H1 (cell line): ENCODE measurements at regions not wholly inside any gene's neighbourhood (a gene's known extent, or its start where the extent isn't known, plus 50 kb on each side); places are given as distances from the start of the nearest gene placed in this dataset.

Source experiments
- CTCF ChIA-PET: fragments of 300-600 bp; sonication (Branson Sonifier 250); formaldehyde crosslinking; loops from one replicate; lab custom pipeline; 2021; ENCODE audit not compliant: partially characterized antibody; lab: Charles Lee
- POLR2A ChIA-PET: fragments of 300-600 bp; sonication (Branson Sonifier 250); formaldehyde crosslinking; loops from one replicate; lab custom pipeline; 2021; ENCODE audit warnings: inconsistent platforms; ENCODE audit not compliant: partially characterized antibody; lab: Charles Lee
- DNase-seq, 2 experiments: peaks; one replicate each; pipeline versions ENCODE4 v3.0.0 to v3.0.0-alpha.2; 2010 to 2022; ENCODE audit warnings: low spot score in 2 of 2, low read depth in 1 of 2, mixed read lengths in 1 of 2
- FAIRE-seq: peaks from 2 replicates; lab custom pipeline; 2011; peaks lifted over from hg19 to GRCh38; lab: Jason Lieb, UNC
- H2AFZ ChIP-seq: 2 replicates; pipeline ENCODE4 v1.8.1; 2012; ENCODE audit warnings: low read length, inconsistent platforms
- H2AK5ac ChIP-seq: 2 replicates; pipeline ENCODE4 v1.6.1; 2013; ENCODE audit warnings: low read depth, low read length
- H2BK120ac ChIP-seq: replicated peaks from 2 replicates; pipeline ENCODE3; 2013; ENCODE audit warnings: low read depth, low read length, inconsistent platforms
- H2BK12ac ChIP-seq: 2 replicates; pipeline ENCODE4 v1.6.1; 2013; ENCODE audit warnings: low read depth, low read length
- H2BK15ac ChIP-seq: 2 replicates; pipeline ENCODE4 v1.6.1; 2013; ENCODE audit warnings: low read length
- H2BK20ac ChIP-seq: 2 replicates; pipeline ENCODE4 v1.6.1; 2013; ENCODE audit warnings: low read length
- H2BK5ac ChIP-seq: 2 replicates; pipeline ENCODE4 v1.6.1; 2013; ENCODE audit warnings: low read depth, low read length
- H3K14ac ChIP-seq: 2 replicates; pipeline ENCODE4 v1.6.1; 2013; ENCODE audit warnings: inconsistent platforms; ENCODE audit not compliant: insufficient read length
- H3K18ac ChIP-seq: 2 replicates; pipeline ENCODE4 v1.6.1; 2013; ENCODE audit warnings: low read length; ENCODE audit errors: extremely low read depth
- H3K23ac ChIP-seq: 2 replicates; pipeline ENCODE4 v1.6.1; 2013; ENCODE audit warnings: inconsistent platforms; ENCODE audit not compliant: insufficient read length
- H3K23me2 ChIP-seq: 2 replicates; pipeline ENCODE4 v1.6.1; 2013; ENCODE audit warnings: low read depth, low read length
- H3K27ac ChIP-seq: 2 replicates; pipeline ENCODE4 v1.6.1; 2011; ENCODE audit warnings: low read depth, low read length, inconsistent platforms
- H3K27me3 ChIP-seq, 4 experiments: replicated peaks in 1 of 4; 1 replicate in 1 of 4; 2 replicates in 3 of 4; pipeline versions ENCODE4 v1.6.1 to v1.8.1; 2011 to 2013; ENCODE audit warnings: low read length in 3 of 4, mild to moderate bottlenecking in 3 of 4, inconsistent platforms in 2 of 4, mixed read lengths in 2 of 4, moderate library complexity in 1 of 4; ENCODE audit not compliant: control insufficient read depth in 3 of 4, insufficient read depth in 3 of 4; ENCODE audit errors: extremely low read depth in 1 of 4
- H3K36me3 ChIP-seq, 4 experiments: 2 replicates each; pipeline versions ENCODE4 v1.6.1 to v1.8.1; 2011 to 2013; ENCODE audit warnings: mild to moderate bottlenecking in 4 of 4, low read length in 3 of 4, moderate library complexity in 2 of 4, control low read depth in 1 of 4, inconsistent platforms in 1 of 4; ENCODE audit not compliant: insufficient read depth in 4 of 4, control insufficient read depth in 2 of 4
- H3K4ac ChIP-seq: replicated peaks from 2 replicates; pipeline ENCODE3; 2013; ENCODE audit warnings: low read length, low read depth, mixed read lengths, inconsistent platforms; ENCODE audit not compliant: insufficient read length
- H3K4me1 ChIP-seq, 4 experiments: replicated peaks in 1 of 4; 1 replicate in 1 of 4; 2 replicates in 3 of 4; pipeline versions ENCODE4 v1.6.1 to v1.8.1; 2011 to 2013; ENCODE audit warnings: low read length in 3 of 4, inconsistent platforms in 2 of 4, mixed read lengths in 1 of 4; ENCODE audit not compliant: insufficient read depth in 4 of 4, control insufficient read depth in 3 of 4
- H3K4me2 ChIP-seq, 2 experiments: 2 replicates each; pipeline versions ENCODE4 v1.6.1 to v1.8.1; 2011 to 2013; ENCODE audit warnings: low read depth in 2 of 2, low read length in 2 of 2, control low read depth in 1 of 2, inconsistent platforms in 1 of 2, mild to moderate bottlenecking in 1 of 2; ENCODE audit not compliant: insufficient read depth in 1 of 2
- H3K4me3 ChIP-seq, 4 experiments: fragments of 200-600, 300-600 bp in 1 of 4; sonication (generic), shearing (Covaris generic), sonication (Bioruptor Twin) in 1 of 4; 2 replicates each; pipeline versions ENCODE4 v1.5.1 to v1.8.1; 2011 to 2016; ENCODE audit warnings: low read length in 4 of 4, low read depth in 3 of 4, control low read depth in 2 of 4, inconsistent platforms in 2 of 4, mild to moderate bottlenecking in 2 of 4, mixed read lengths in 1 of 4, moderate library complexity in 1 of 4; ENCODE audit not compliant: insufficient read depth in 2 of 4; ENCODE audit errors: extremely low read depth in 1 of 4
- H3K56ac ChIP-seq: replicated peaks from 2 replicates; pipeline ENCODE3; 2013; ENCODE audit warnings: low read depth, mild to moderate bottlenecking, mixed read lengths, low read length, inconsistent platforms; ENCODE audit not compliant: insufficient read length
- H3K79me1 ChIP-seq: 2 replicates; pipeline ENCODE4 v1.6.1; 2013; ENCODE audit warnings: low read depth, low read length, control low read depth
- H3K79me2 ChIP-seq, 2 experiments: 2 replicates each; pipeline versions ENCODE4 v1.6.1 to v1.8.1; 2012 to 2013; ENCODE audit warnings: low read length in 2 of 2, mild to moderate bottlenecking in 2 of 2, inconsistent platforms in 1 of 2; ENCODE audit not compliant: insufficient read depth in 2 of 2, control insufficient read depth in 1 of 2
- H3K9ac ChIP-seq, 4 experiments: replicated peaks in 1 of 4; 1 replicate in 1 of 4; 2 replicates in 3 of 4; pipeline versions ENCODE4 v1.6.1 to v1.8.1; 2011 to 2013; ENCODE audit warnings: low read depth in 3 of 4, low read length in 3 of 4, control low read depth in 2 of 4, mild to moderate bottlenecking in 2 of 4, moderate library complexity in 2 of 4, inconsistent platforms in 1 of 4; ENCODE audit errors: extremely low read depth in 1 of 4
- H3K9me3 ChIP-seq, 2 experiments: 2 replicates each; pipeline versions ENCODE4 v1.6.1 to v1.8.1; 2012 to 2013; ENCODE audit warnings: mild to moderate bottlenecking in 2 of 2, moderate library complexity in 2 of 2, control low read depth in 1 of 2, inconsistent platforms in 1 of 2, low read depth in 1 of 2, low read length in 1 of 2, mixed read lengths in 1 of 2; ENCODE audit not compliant: insufficient read depth in 2 of 2
- H4K20me1 ChIP-seq, 2 experiments: replicated peaks in 1 of 2; 2 replicates each; pipeline versions ENCODE3 to v1.8.1; 2011 to 2013; ENCODE audit warnings: inconsistent platforms in 2 of 2, low read length in 2 of 2, mild to moderate bottlenecking in 1 of 2; ENCODE audit not compliant: insufficient read depth in 2 of 2, control insufficient read depth in 1 of 2
- H4K5ac ChIP-seq: 2 replicates; pipeline ENCODE4 v1.6.1; 2013; ENCODE audit warnings: low read length, low read depth, mixed read lengths, inconsistent platforms; ENCODE audit not compliant: insufficient read length
- H4K8ac ChIP-seq: 2 replicates; pipeline ENCODE4 v1.8.0; 2013; ENCODE audit warnings: mild to moderate bottlenecking, moderate library complexity, low read length, inconsistent platforms; ENCODE audit not compliant: insufficient read depth; ENCODE audit errors: extremely low read depth
- H4K91ac ChIP-seq: replicated peaks from 2 replicates; pipeline ENCODE3; 2013; ENCODE audit warnings: low read length, mixed read lengths, inconsistent platforms; ENCODE audit not compliant: insufficient read length
- CTCF ChIP-seq, 3 experiments: IDR thresholded peaks; 1 replicate in 2 of 3; 2 replicates in 1 of 3; pipeline versions ENCODE4 v1.5.1 to v1.6.1; 2011; ENCODE audit warnings: low read length in 3 of 3, mild to moderate bottlenecking in 3 of 3, inconsistent platforms in 2 of 3, low read depth in 1 of 3, moderate library complexity in 1 of 3; ENCODE audit not compliant: insufficient read depth in 1 of 3; ENCODE audit errors: control extremely low read depth in 1 of 3
- GTF2F1 ChIP-seq: IDR thresholded peaks from 2 replicates; pipeline ENCODE4 v1.6.1; 2012; ENCODE audit warnings: low read depth, low read length, improper control_type of control experiment, borderline replicate concordance
- JUND ChIP-seq: IDR thresholded peaks from 2 replicates; pipeline ENCODE4 v1.6.1; 2011; ENCODE audit warnings: mild to moderate bottlenecking, improper control_type of control experiment, low read length
- KDM5A ChIP-seq: fragments of 200-600 bp; IDR thresholded peaks from 2 replicates; pipeline ENCODE4 v1.7.1; 2012; ENCODE audit warnings: mild to moderate bottlenecking, low read length, inconsistent platforms, mixed read lengths
- NRF1 ChIP-seq: IDR thresholded peaks from 2 replicates; pipeline ENCODE4 v1.6.1; 2011; ENCODE audit warnings: mild to moderate bottlenecking, low read depth, low read length, improper control_type of control experiment
- RAD21 ChIP-seq, 2 experiments: IDR thresholded peaks in 1 of 2; conservative IDR thresholded peaks in 1 of 2; 2 replicates each; pipeline ENCODE4 v1.6.1; 2011; ENCODE audit warnings: low read depth in 2 of 2, low read length in 2 of 2, improper control_type of control experiment in 1 of 2, inconsistent platforms in 1 of 2, mild to moderate bottlenecking in 1 of 2, moderate library complexity in 1 of 2
- SUZ12 ChIP-seq: fragments of 200-600 bp; sonication (generic); IDR thresholded peaks from 2 replicates; pipeline ENCODE4 v1.6.1; 2012; ENCODE audit warnings: mild to moderate bottlenecking, inconsistent platforms, low read length, moderate library complexity, mixed read lengths

GRCh38 chrY:15360471-15360870, 836.1 kb downstream of the NLGN4Y start:
- FAIRE-seq = peak; percentile 68
- H3K79me1 ChIP-seq = no peaks in the 10 kb centered on the region
- peaks cover 0 to 4% (median 0%) of the 10 kb centered on the region in 4 experiments; a peak in 3 of 7 replicates for H3K4me1 ChIP-seq
- no peak overlapping the region for H3K23ac ChIP-seq
- no peaks in the 10 kb centered on the region for H4K20me1 ChIP-seq
- H3K23me2 ChIP-seq = no peaks in the 10 kb centered on the region
- no peak for DNase-seq
- H3K9me3 ChIP-seq = no peaks in the 10 kb centered on the region
- H3K79me2 ChIP-seq = no peaks in the 10 kb centered on the region
- TF ChIP-seq JUND = 0 out of 2 replicates have a peak, but pooled peaks have one; percentile 39
- peak; percentile 50 to 58 for TF ChIP-seq RAD21 (IDR thresholded peaks at IDR 0.05 in 1 of 2, conservative IDR thresholded peaks at IDR 0.05 in 1 of 2; ENCODE audit: low read depth in 2 of 2, low read length in 2 of 2)
- TF ChIP-seq NRF1 = no peak
- no peak for TF ChIP-seq GTF2F1
- no peak for TF ChIP-seq SUZ12
- TF ChIP-seq KDM5A = no peak
- TF ChIP-seq CTCF (IDR thresholded peaks at IDR 0.05; ENCODE audit: control extremely low read depth in 1 of 3, insufficient read depth in 1 of 3, low read depth in 1 of 3, low read length in 3 of 3) = peak in 2 of 3 experiments; percentile 25 to 29; a peak in 3 of 4 replicates
- no peak overlapping the region for H2BK5ac ChIP-seq
- H2BK15ac ChIP-seq = no peak overlapping the region
- H3K27ac ChIP-seq = no peak overlapping the region
- H2BK12ac ChIP-seq = no peak overlapping the region
- H2BK120ac ChIP-seq = no peak overlapping the region
- H3K56ac ChIP-seq = no peak overlapping the region
- H2BK20ac ChIP-seq = no peak overlapping the region
- no peaks in the 10 kb centered on the region for H3K36me3 ChIP-seq
- H3K14ac ChIP-seq = no peak overlapping the region
- no peak overlapping the region for H4K91ac ChIP-seq
- ChIA-PET POLR2A (no interaction called here), CTCF (interaction anchor here (1.0 kb wide), 1 partner anchor 13 kb away, joined by 3 read pairs; no protein-coding TSS in a partner anchor)
- H2AFZ ChIP-seq = no peak overlapping the region
- no peak overlapping the region for H2AK5ac ChIP-seq
- H4K8ac ChIP-seq = no peak overlapping the region
- no peak overlapping the region for H3K4me2 ChIP-seq
- no peak overlapping the region for H3K9ac ChIP-seq
- H3K4me3 ChIP-seq = no peak overlapping the region
- H3K4ac ChIP-seq = no peak overlapping the region
- no peaks in the 10 kb centered on the region for H3K27me3 ChIP-seq
- no peak overlapping the region for H3K18ac ChIP-seq
- no peak overlapping the region for H4K5ac ChIP-seq
